ENCODE measurements at regions not wholly inside any gene's neighbourhood (a gene's known extent, or its start where the extent isn't known, plus 50 kb on each side); places are given as distances from the start of the nearest gene placed in this dataset.

DNA sequence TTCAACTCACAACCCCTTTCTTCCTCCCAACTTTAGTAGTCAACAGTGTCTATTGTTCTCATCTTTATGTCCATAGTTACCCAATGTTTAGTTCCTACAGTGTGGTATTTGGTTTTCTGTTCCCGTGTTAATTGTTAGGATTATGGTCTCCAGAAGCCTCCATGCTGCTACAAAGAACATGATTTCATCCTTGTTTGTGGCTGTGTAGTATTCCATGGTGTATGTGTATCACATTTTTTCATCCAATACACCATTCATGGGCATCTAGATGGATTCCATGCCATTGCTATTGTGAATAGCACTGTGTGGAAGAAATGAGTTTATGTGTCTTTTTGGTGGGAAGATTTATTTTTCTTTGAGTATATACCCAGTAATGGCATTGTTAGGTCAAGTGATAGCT is 420.3 kb downstream of the XYLT1 start:
- DNase-seq (ENCODE audit: low read depth in 2 of 2), result no peak
